Fibroblast of the aortic adventitia (primary cell): ENCODE measurements at regions not wholly inside any gene's neighbourhood (a gene's known extent, or its start where the extent isn't known, plus 50 kb on each side); places are given as distances from the start of the nearest gene placed in this dataset.

ENCODE experiments used
- DNase-seq: peaks from one replicate; pipeline ENCODE4 v3.0.0-alpha.2; 2010; ENCODE audit warnings: low read depth
- H3K4me3 ChIP-seq: 2 replicates; pipeline ENCODE4 v1.5.1; 2011; ENCODE audit warnings: low read depth, mild to moderate bottlenecking, control low read depth, low read length, moderate library complexity
- CTCF ChIP-seq: IDR thresholded peaks from 2 replicates; pipeline ENCODE4 v1.5.1; 2011; ENCODE audit warnings: mild to moderate bottlenecking, low read length, control low read depth, inconsistent platforms; ENCODE audit not compliant: insufficient read depth

GRCh38 chr5:173535166-173535975, 81.1 kb downstream of the BOD1 start:
- peak; percentile 59 for DNase-seq
- TF ChIP-seq CTCF = no peak
- H3K4me3 ChIP-seq = no peak overlapping the region

GRCh38 chr5:173534664-173535063, 81.8 kb downstream of the BOD1 start:
- no peak for TF ChIP-seq CTCF
- no peak overlapping the region for H3K4me3 ChIP-seq
- no peak for DNase-seq

- no peak overlapping the region for H3K4me3 ChIP-seq
- no peak for DNase-seq
- TF ChIP-seq CTCF = no peak
Observed at GRCh38 chr5:173534031-173534430, 82.4 kb downstream of the BOD1 start.

GRCh38 chr5:173532689-173533250, 83.7 kb downstream of the BOD1 start:
- no peak overlapping the region for H3K4me3 ChIP-seq
- TF ChIP-seq CTCF = no peak

GRCh38 chr5:173531863-173532262, 84.6 kb downstream of the BOD1 start:
- H3K4me3 ChIP-seq = no peak overlapping the region
- DNase-seq = no peak
- TF ChIP-seq CTCF = no peak

More at GRCh38 chr5:173532689-173533250, 83.7 kb downstream of the BOD1 start:
- no peak for DNase-seq

GRCh38 chr5:173530547-173530946, 85.9 kb downstream of the BOD1 start:
- DNase-seq = no peak
- no peak overlapping the region for H3K4me3 ChIP-seq
- no peak for TF ChIP-seq CTCF

GRCh38 chr5:173529861-173530260, 86.6 kb downstream of the BOD1 start:
- no peak for TF ChIP-seq CTCF
- no peak for DNase-seq
- no peak overlapping the region for H3K4me3 ChIP-seq
